CMK (cell line): ENCODE measurements at regions not wholly inside any gene's neighbourhood (a gene's known extent, or its start where the extent isn't known, plus 50 kb on each side); places are given as distances from the start of the nearest gene placed in this dataset.
"Not testable (repeated sequence)": the region's sequence is repeated elsewhere in the genome, so short reads cannot be mapped to it uniquely, and the experiment has no call there.

ENCODE experiments used
- DNase-seq: peaks from one replicate; pipeline ENCODE4 v3.0.0-alpha.2; 2010; ENCODE audit warnings: low read depth

GRCh38 chr15:79492065-79492464 lies 59.9 kb downstream of the MINAR1 start:
- DNase-seq: no peak

GRCh38 chr15:79494384-79494909 lies 62.3 kb downstream of the MINAR1 start:
- DNase-seq: no peak

GRCh38 chr15:79494963-79495755 lies 63.0 kb downstream of the MINAR1 start:
- DNase-seq: no peak

GRCh38 chr15:79495775-79496174 lies 63.6 kb downstream of the MINAR1 start:
- DNase-seq: no peak

GRCh38 chr15:79496838-79497237 lies 64.7 kb downstream of the MINAR1 start:
- no peak for DNase-seq

GRCh38 chr15:79501086-79501485 lies 69.0 kb downstream of the MINAR1 start:
- DNase-seq: no peak

GRCh38 chr15:79505956-79506355 lies 73.8 kb downstream of the MINAR1 start:
- DNase-seq: no peak

- DNase-seq: not testable (repeated sequence)
Observed at GRCh38 chr15:79512844-79513243, 80.7 kb downstream of the MINAR1 start.

- no peak for DNase-seq
Observed at GRCh38 chr15:79513417-79513816, 81.3 kb downstream of the MINAR1 start.

GRCh38 chr15:79513940-79514339 lies 81.8 kb downstream of the MINAR1 start:
- DNase-seq: no peak

GRCh38 chr15:79515300-79516027 lies 83.3 kb downstream of the MINAR1 start:
- no peak for DNase-seq

GRCh38 chr15:79516155-79516554 lies 84.0 kb downstream of the MINAR1 start:
- no peak for DNase-seq

- DNase-seq: no peak
Observed at GRCh38 chr15:79516646-79517045, 84.5 kb downstream of the MINAR1 start.

- DNase-seq: no peak
Observed at GRCh38 chr15:79519628-79520027, 87.5 kb downstream of the MINAR1 start.

- DNase-seq: no peak
Observed at GRCh38 chr15:79520654-79521053, 88.5 kb downstream of the MINAR1 start.

GRCh38 chr15:79522656-79523055 lies 90.5 kb downstream of the MINAR1 start:
- no peak for DNase-seq

GRCh38 chr15:79523266-79523665 lies 91.1 kb downstream of the MINAR1 start:
- no peak for DNase-seq

- DNase-seq: no peak
Observed at GRCh38 chr15:79524531-79524930, 92.4 kb downstream of the MINAR1 start.

- DNase-seq: no peak
Observed at GRCh38 chr15:79526376-79526775, 94.2 kb downstream of the MINAR1 start.

GRCh38 chr15:79527821-79528220 lies 95.7 kb downstream of the MINAR1 start:
- DNase-seq: no peak

GRCh38 chr15:79529157-79529785 lies 97.1 kb downstream of the MINAR1 start:
- no peak for DNase-seq

GRCh38 chr15:79535536-79535935 lies 103.4 kb downstream of the MINAR1 start:
- no peak for DNase-seq

GRCh38 chr15:79538527-79538926 lies 106.4 kb downstream of the MINAR1 start:
- DNase-seq: no peak
